Tibial nerve (tissue), 4 donors: ENCODE measurements at regions not wholly inside any gene's neighbourhood (a gene's known extent, or its start where the extent isn't known, plus 50 kb on each side); places are given as distances from the start of the nearest gene placed in this dataset.

Experiments used
- DNase-seq, 2 donors: peaks; one replicate each; pipeline ENCODE4 v3.0.0-alpha.2; 2019; ENCODE audit warnings: low spot score in 2 of 2
- H3K27ac ChIP-seq, 4 donors: fragments of 200-600 bp; sonication (generic) in 3 of 4; one replicate each; pipeline ENCODE4 v1.5.1; 2017 to 2019; ENCODE audit warnings: mild to moderate bottlenecking in 1 of 4
- H3K27me3 ChIP-seq, 2 donors: fragments of 200-600 bp; sonication (generic) in 1 of 2; one replicate each; pipeline versions ENCODE4 v1.5.1 to v1.6.0; 2017 to 2019
- H3K36me3 ChIP-seq, 3 donors: fragments of 200-600 bp; sonication (generic); one replicate each; pipeline ENCODE4 v1.5.1; 2018 to 2019
- H3K4me1 ChIP-seq, 4 donors: fragments of 200-600 bp; sonication (generic) in 3 of 4; one replicate each; pipeline ENCODE4 v1.5.1; 2017 to 2019
- H3K4me3 ChIP-seq, 4 donors: fragments of 200-600 bp; sonication (generic) in 3 of 4; one replicate each; pipeline ENCODE4 v1.5.1; 2017 to 2019; ENCODE audit warnings: mild to moderate bottlenecking in 1 of 4, moderate library complexity in 1 of 4
- H3K9me3 ChIP-seq, 4 donors: fragments of 200-600 bp; sonication (generic) in 3 of 4; one replicate each; pipeline ENCODE4 v1.5.1; 2017 to 2019
- EP300 ChIP-seq, 2 donors: sonication (generic); formaldehyde crosslinking; IDR thresholded peaks; one replicate each; pipeline ENCODE4 v1.6.1; 2017; ENCODE audit warnings: antibody characterized with exemption in 2 of 2, mild to moderate bottlenecking in 1 of 2
- POLR2A ChIP-seq, 2 donors: fragments of 450-650 bp; IDR thresholded peaks; one replicate each; pipeline ENCODE4 v1.6.1; 2017; ENCODE audit warnings: antibody characterized with exemption in 2 of 2, mild to moderate bottlenecking in 2 of 2, moderate library complexity in 2 of 2
- WGBS, 2 donors: methylation state at CpG; one replicate each; pipeline ENCODE4 v1.1.5; 2018; 5-methylcytosine and 5-hydroxymethylcytosine counted together
- TF ChIP-seq, protein P1 (sequence below), 5 experiments: fragments of 200-600 bp in 3 of 5; fragments of 450-650 bp in 2 of 5; sonication (generic) in 3 of 5; IDR thresholded peaks; one replicate each; pipeline ENCODE4 v1.5.1; 2016 to 2019; ENCODE audit warnings: antibody characterized with exemption in 5 of 5, mild to moderate bottlenecking in 3 of 5, moderate library complexity in 2 of 5

DNA sequence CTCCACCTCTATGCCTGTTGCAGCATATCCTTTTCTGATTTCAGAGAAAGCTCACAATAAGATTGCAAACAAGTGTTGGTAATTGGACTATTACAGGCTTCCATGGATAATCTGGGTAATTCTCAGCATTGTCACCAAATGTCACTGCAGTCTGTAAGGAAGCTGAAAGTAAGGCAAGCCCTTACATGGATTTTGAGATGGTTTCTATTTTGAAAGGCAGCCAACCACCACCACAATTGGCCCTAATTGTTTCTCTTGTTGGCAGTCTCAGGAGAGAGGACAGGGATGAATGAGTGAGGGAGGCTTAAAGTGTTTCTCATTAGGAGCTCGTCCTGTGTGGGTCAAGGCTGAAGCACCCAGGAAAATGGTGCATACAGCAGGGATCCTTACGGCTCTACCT is 879.9 kb downstream of the TUSC7 start:
- no peak overlapping the region for H3K27ac ChIP-seq
- TF ChIP-seq, protein P1, sequence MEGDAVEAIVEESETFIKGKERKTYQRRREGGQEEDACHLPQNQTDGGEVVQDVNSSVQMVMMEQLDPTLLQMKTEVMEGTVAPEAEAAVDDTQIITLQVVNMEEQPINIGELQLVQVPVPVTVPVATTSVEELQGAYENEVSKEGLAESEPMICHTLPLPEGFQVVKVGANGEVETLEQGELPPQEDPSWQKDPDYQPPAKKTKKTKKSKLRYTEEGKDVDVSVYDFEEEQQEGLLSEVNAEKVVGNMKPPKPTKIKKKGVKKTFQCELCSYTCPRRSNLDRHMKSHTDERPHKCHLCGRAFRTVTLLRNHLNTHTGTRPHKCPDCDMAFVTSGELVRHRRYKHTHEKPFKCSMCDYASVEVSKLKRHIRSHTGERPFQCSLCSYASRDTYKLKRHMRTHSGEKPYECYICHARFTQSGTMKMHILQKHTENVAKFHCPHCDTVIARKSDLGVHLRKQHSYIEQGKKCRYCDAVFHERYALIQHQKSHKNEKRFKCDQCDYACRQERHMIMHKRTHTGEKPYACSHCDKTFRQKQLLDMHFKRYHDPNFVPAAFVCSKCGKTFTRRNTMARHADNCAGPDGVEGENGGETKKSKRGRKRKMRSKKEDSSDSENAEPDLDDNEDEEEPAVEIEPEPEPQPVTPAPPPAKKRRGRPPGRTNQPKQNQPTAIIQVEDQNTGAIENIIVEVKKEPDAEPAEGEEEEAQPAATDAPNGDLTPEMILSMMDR (IDR thresholded peaks at IDR 0.05) = no peak
- TF ChIP-seq POLR2A (IDR thresholded peaks at IDR 0.05) (no peak), EP300 (IDR thresholded peaks at IDR 0.05) (no peak)
- no peak for DNase-seq
- 62 to 70% methylated on average over 2 of the region's 2 CpGs for WGBS, 2 donors
- no peaks in the 10 kb centered on the region for H3K9me3 ChIP-seq
- H3K4me3 ChIP-seq = no peak overlapping the region
- H3K4me1 ChIP-seq = no peaks in the 10 kb centered on the region
- no peaks in the 10 kb centered on the region for H3K27me3 ChIP-seq
- H3K36me3 ChIP-seq = no peaks in the 10 kb centered on the region

GRCh38 chr3:117595615-117596014 is 886.0 kb downstream of the TUSC7 start:
- TF ChIP-seq POLR2A (IDR thresholded peaks at IDR 0.05) = no peak
- H3K9me3 ChIP-seq = no peaks in the 10 kb centered on the region
- H3K36me3 ChIP-seq = no peaks in the 10 kb centered on the region
- no peak overlapping the region for H3K4me3 ChIP-seq
- H3K27ac ChIP-seq = no peak overlapping the region
- H3K27me3 ChIP-seq = no peaks in the 10 kb centered on the region
- H3K4me1 ChIP-seq = no peaks in the 10 kb centered on the region
- 19 to 23% methylated on average over 1 of the region's 1 CpG for WGBS, 2 donors
- no peak for DNase-seq

GRCh38 chr3:117596503-117596902 is 886.9 kb downstream of the TUSC7 start:
- H3K36me3 ChIP-seq = no peaks in the 10 kb centered on the region
- H3K27me3 ChIP-seq = no peaks in the 10 kb centered on the region
- DNase-seq = no peak
- H3K4me1 ChIP-seq = no peaks in the 10 kb centered on the region
- H3K4me3 ChIP-seq = no peak overlapping the region
- no peak for TF ChIP-seq EP300 (IDR thresholded peaks at IDR 0.05)
- no peak for TF ChIP-seq POLR2A (IDR thresholded peaks at IDR 0.05)
- TF ChIP-seq, protein P1 (IDR thresholded peaks at IDR 0.05) = no peak
- H3K9me3 ChIP-seq = no peaks in the 10 kb centered on the region
- WGBS, 2 donors = 68 to 73% methylated on average over 1 of the region's 1 CpG
- no peak overlapping the region for H3K27ac ChIP-seq

- TF ChIP-seq, protein P1 (IDR thresholded peaks at IDR 0.05) = no peak
- TF ChIP-seq EP300 (IDR thresholded peaks at IDR 0.05) = no peak
- no peak for TF ChIP-seq POLR2A (IDR thresholded peaks at IDR 0.05)
- Histone ChIP-seq H3K36me3 (no peaks in the 10 kb centered on the region), H3K27me3 (no peaks in the 10 kb centered on the region), H3K27ac (no peak overlapping the region), H3K4me3 (no peak overlapping the region), H3K4me1 (no peaks in the 10 kb centered on the region), H3K9me3 (no peaks in the 10 kb centered on the region)
- WGBS, 2 donors = 37 to 44% methylated on average over 1 of the region's 1 CpG
- DNase-seq = no peak
Observed at GRCh38 chr3:117597865-117598264, 888.3 kb downstream of the TUSC7 start.

DNA sequence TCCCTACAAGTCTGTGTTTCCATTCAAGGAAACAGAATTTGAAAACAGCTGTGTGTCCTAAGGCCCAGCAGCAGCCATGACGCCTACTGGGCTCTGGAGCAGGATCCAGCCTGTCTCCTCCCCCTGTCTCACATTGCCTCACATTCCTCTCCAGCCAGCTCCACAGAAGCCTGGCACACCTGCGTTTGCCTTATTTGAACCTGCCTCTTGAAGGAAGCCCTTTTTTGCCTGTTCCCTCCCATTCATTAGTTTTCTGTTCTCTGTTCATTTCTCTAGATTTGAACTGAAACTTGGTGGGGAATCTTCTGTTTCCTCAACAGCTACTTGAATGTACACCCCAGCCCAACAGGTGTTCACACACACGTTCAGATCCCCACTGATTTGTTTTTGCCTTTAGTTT is 890.5 kb downstream of the TUSC7 start:
- no peaks in the 10 kb centered on the region for H3K4me1 ChIP-seq
- 69 to 86% methylated on average over 3 of the region's 3 CpGs for WGBS, 2 donors
- H3K36me3 ChIP-seq = no peaks in the 10 kb centered on the region
- H3K27me3 ChIP-seq = no peaks in the 10 kb centered on the region
- DNase-seq = no peak
- H3K27ac ChIP-seq = no peak overlapping the region
- H3K9me3 ChIP-seq = no peaks in the 10 kb centered on the region
- TF ChIP-seq, protein P1 (IDR thresholded peaks at IDR 0.05) = no peak
- no peak for TF ChIP-seq EP300 (IDR thresholded peaks at IDR 0.05)
- TF ChIP-seq POLR2A (IDR thresholded peaks at IDR 0.05) = no peak
- no peak overlapping the region for H3K4me3 ChIP-seq

- H3K4me1 ChIP-seq = no peaks in the 10 kb centered on the region
- H3K27me3 ChIP-seq = no peaks in the 10 kb centered on the region
- H3K36me3 ChIP-seq = no peaks in the 10 kb centered on the region
- TF ChIP-seq EP300 (IDR thresholded peaks at IDR 0.05) = no peak
- TF ChIP-seq, protein P1 (IDR thresholded peaks at IDR 0.05) = no peak
- TF ChIP-seq POLR2A (IDR thresholded peaks at IDR 0.05) = no peak
- H3K4me3 ChIP-seq = no peak overlapping the region
- 95 to 97% methylated on average over 4 of the region's 4 CpGs for WGBS, 2 donors
- no peak overlapping the region for H3K27ac ChIP-seq
- DNase-seq = no peak
- H3K9me3 ChIP-seq = no peaks in the 10 kb centered on the region
Observed at GRCh38 chr3:117600666-117601065, 891.1 kb downstream of the TUSC7 start.
